ENCODE measurements at regions not wholly inside any gene's neighbourhood (a gene's known extent, or its start where the extent isn't known, plus 50 kb on each side); places are given as distances from the start of the nearest gene placed in this dataset.

GRCh38 chr16:54986409-54986808 is 55.7 kb downstream of the IRX5 start:
- Histone ChIP-seq H4K20me1 (replicated peaks; ENCODE audit: control insufficient read depth, extremely low read depth, insufficient read depth, low read length) (no peaks in the 10 kb centered on the region), H3K79me2 (ENCODE audit: control insufficient read depth, insufficient read depth, low read length) (no peaks in the 10 kb centered on the region), H3K27me3 (ENCODE audit: control insufficient read depth in 2 of 2, insufficient read depth in 2 of 2, low read length in 2 of 2) (no peaks in the 10 kb centered on the region), H3K4me2 (ENCODE audit: insufficient read depth, low read length) (no peak overlapping the region), H3K4me1 (ENCODE audit: control insufficient read depth, extremely low read depth, insufficient read depth, low read length) (no peaks in the 10 kb centered on the region), H2AFZ (ENCODE audit: low read depth, low read length) (no peak overlapping the region), H3K9me1 (replicated peaks; ENCODE audit: control insufficient read depth, extremely low read depth, insufficient read depth, low read length) (no peaks in the 10 kb centered on the region), H3K9me3 (replicated peaks; ENCODE audit: control insufficient read depth, insufficient read depth, low read length) (no peaks in the 10 kb centered on the region), H3K36me3 (ENCODE audit: control insufficient read depth in 2 of 2, extremely low read depth in 1 of 2, insufficient read depth in 2 of 2, low read length in 2 of 2) (no peaks in the 10 kb centered on the region), H3K9ac (replicated peaks; ENCODE audit: extremely low read depth, insufficient read depth, low read length) (no peak overlapping the region), H3K27ac (ENCODE audit: insufficient read depth, low read depth, low read length) (no peak overlapping the region), H3K4me3 (replicated peaks in 1 of 3; ENCODE audit: insufficient read depth in 1 of 3, low read depth in 1 of 3, low read length in 3 of 3) (no peak overlapping the region)
- POLR2A ChIA-PET = no interaction called here
- no peak for FAIRE-seq
- DNase-seq (ENCODE audit: low read depth, low spot score) = no peak
- intact Hi-C loops (cut with micrococcal nuclease) = no loop called here
- no TSS peak for BruUV-seq (replicated peaks)
- dilution Hi-C loops (cut with MboI; ENCODE audit: extremely low pct_ligation_motif_present, low sequenced_read_pairs) = no loop called here
- CTCF ChIA-PET = no interaction called here
- no peak for TF ChIP-seq MAX (IDR thresholded peaks at IDR 0.05; ENCODE audit: insufficient read depth, insufficient read length)
- TF ChIP-seq EZH2 (IDR thresholded peaks at IDR 0.05; ENCODE audit: borderline replicate concordance, low read depth, low read length, severe bottlenecking) = no peak
- no peak for TF ChIP-seq POLR2AphosphoS5 (IDR thresholded peaks at IDR 0.05; ENCODE audit: insufficient read depth, low read depth, low read length)
- TF ChIP-seq MYC (IDR thresholded peaks at IDR 0.05; ENCODE audit: low read depth, low read length) = no peak
- no peak for TF ChIP-seq JUN (IDR thresholded peaks at IDR 0.05; ENCODE audit: borderline replicate concordance, insufficient read depth, insufficient read length, low read depth)
- TF ChIP-seq POLR2A (IDR thresholded peaks at IDR 0.05; ENCODE audit: low read depth, low read length) = no peak
- no peak for TF ChIP-seq GATA2 (IDR thresholded peaks at IDR 0.05; ENCODE audit: insufficient read depth, insufficient read length, low read depth, low read length)
- TF ChIP-seq CTCF (IDR thresholded peaks at IDR 0.05; ENCODE audit: extremely low read depth in 1 of 2, insufficient read depth in 1 of 2, low read depth in 1 of 2, low read length in 2 of 2) = no peak
- no peak for TF ChIP-seq FOS (IDR thresholded peaks at IDR 0.05; ENCODE audit: borderline replicate concordance, insufficient read depth, low read length)

Data from endothelial cell of umbilical vein (primary cell).